ENCODE measurements at regions not wholly inside any gene's neighbourhood (a gene's known extent, or its start where the extent isn't known, plus 50 kb on each side); places are given as distances from the start of the nearest gene placed in this dataset.

DNA sequence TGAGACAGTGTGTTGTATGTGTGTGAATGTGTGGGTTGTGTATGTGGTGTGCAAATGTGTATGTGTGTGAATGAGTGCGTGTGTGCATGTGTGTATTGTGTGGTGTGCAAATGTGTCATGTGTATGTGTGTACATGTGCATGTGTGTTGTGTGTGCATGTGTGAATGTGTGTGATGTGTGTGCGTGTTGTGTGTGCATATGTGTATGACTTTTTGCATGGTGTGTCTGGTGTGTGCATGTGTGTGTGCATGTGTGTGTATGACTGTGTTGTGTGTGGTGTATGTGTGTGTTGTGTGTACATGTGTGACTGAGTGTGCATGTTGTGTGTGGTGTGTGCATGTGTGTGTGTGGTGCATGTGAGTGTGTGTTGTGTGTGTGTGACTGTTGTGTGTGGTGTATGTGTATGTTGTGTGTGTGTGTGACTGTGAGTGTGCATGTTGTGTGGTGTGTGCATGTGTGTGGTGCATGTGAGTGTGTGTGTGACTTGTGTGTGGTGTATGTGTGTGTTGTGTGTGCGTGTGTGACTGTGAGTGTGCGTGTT is 268.3 kb downstream of the DCDC2C start:
- DNase-seq = no peak
- Mint-ChIP-seq H3K27me3 (ENCODE audit: unreplicated experiment) (peaks cover 5% of the 10 kb centered on the region), H3K4me3 (ENCODE audit: unreplicated experiment) (no peak overlapping the region), H3K4me1 (ENCODE audit: low read depth, unreplicated experiment) (peaks cover under 1% of the 10 kb centered on the region), H3K36me3 (ENCODE audit: unreplicated experiment) (no peaks in the 10 kb centered on the region), H3K27ac (ENCODE audit: unreplicated experiment) (no peak overlapping the region), H3K9me3 (ENCODE audit: unreplicated experiment) (peaks cover 1% of the 10 kb centered on the region)
- TF ChIP-seq, protein P1, sequence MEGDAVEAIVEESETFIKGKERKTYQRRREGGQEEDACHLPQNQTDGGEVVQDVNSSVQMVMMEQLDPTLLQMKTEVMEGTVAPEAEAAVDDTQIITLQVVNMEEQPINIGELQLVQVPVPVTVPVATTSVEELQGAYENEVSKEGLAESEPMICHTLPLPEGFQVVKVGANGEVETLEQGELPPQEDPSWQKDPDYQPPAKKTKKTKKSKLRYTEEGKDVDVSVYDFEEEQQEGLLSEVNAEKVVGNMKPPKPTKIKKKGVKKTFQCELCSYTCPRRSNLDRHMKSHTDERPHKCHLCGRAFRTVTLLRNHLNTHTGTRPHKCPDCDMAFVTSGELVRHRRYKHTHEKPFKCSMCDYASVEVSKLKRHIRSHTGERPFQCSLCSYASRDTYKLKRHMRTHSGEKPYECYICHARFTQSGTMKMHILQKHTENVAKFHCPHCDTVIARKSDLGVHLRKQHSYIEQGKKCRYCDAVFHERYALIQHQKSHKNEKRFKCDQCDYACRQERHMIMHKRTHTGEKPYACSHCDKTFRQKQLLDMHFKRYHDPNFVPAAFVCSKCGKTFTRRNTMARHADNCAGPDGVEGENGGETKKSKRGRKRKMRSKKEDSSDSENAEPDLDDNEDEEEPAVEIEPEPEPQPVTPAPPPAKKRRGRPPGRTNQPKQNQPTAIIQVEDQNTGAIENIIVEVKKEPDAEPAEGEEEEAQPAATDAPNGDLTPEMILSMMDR (IDR thresholded peaks at IDR 0.05; ENCODE audit: partially characterized antibody, unreplicated experiment) = no peak

DNA sequence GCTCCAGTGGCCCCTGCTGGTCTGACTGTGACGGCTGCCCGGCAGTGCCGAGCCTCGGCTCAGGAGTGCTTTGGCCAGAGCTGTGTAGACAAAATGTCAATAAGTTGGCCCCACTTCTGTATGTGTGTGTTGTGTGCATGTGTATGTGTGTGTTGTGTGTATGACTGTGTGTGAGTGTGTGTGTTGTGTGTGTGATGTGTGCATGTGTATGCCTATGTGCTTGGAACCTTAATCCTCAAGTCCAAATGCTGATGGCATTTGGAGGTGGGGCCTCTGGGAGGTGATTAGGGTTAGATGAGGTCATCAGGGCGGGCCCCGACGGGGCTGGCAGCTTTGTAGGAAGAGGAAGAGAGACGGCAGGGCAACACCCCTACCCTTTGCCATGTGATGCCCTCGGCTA is 269.0 kb downstream of the DCDC2C start:
- Mint-ChIP-seq H3K9me3 (ENCODE audit: unreplicated experiment) (peaks cover 1% of the 10 kb centered on the region), H3K27ac (ENCODE audit: unreplicated experiment) (no peak overlapping the region), H3K4me1 (ENCODE audit: low read depth, unreplicated experiment) (no peaks in the 10 kb centered on the region), H3K4me3 (ENCODE audit: unreplicated experiment) (no peak overlapping the region), H3K27me3 (ENCODE audit: unreplicated experiment) (peaks cover 5% of the 10 kb centered on the region), H3K36me3 (ENCODE audit: unreplicated experiment) (no peaks in the 10 kb centered on the region)
- no peak for DNase-seq
- TF ChIP-seq, protein P1 (IDR thresholded peaks at IDR 0.05; ENCODE audit: partially characterized antibody, unreplicated experiment) = no peak

DNA sequence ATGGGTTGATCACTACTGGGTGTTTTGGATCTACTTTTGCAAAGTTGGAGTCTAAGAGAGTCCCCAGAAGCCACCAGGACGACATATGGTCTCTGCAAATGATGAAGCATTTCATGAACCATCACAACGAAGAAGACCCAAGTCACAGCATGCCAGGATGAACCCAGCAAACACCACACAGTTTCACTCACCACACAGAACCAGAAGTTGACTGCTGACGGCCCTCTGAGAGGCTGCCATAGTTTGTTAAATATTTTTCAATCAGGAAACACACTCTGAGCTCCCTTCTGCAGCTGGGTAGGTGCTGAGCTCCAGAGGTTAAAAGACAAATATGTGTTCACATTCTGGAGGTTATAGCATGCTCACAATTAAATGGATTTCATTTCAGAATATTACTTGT is 271.4 kb downstream of the DCDC2C start:
- H3K4me3 Mint-ChIP-seq (ENCODE audit: unreplicated experiment) = no peak overlapping the region
- H3K4me1 Mint-ChIP-seq (ENCODE audit: low read depth, unreplicated experiment) = no peaks in the 10 kb centered on the region
- peaks cover 1% of the 10 kb centered on the region for H3K9me3 Mint-ChIP-seq (ENCODE audit: unreplicated experiment)
- peaks cover 4% of the 10 kb centered on the region for H3K36me3 Mint-ChIP-seq (ENCODE audit: unreplicated experiment)
- no peak overlapping the region for H3K27ac Mint-ChIP-seq (ENCODE audit: unreplicated experiment)
- TF ChIP-seq, protein P1 (IDR thresholded peaks at IDR 0.05; ENCODE audit: partially characterized antibody, unreplicated experiment) = no peak
- peaks cover 5% of the 10 kb centered on the region for H3K27me3 Mint-ChIP-seq (ENCODE audit: unreplicated experiment)
- DNase-seq = no peak

DNA sequence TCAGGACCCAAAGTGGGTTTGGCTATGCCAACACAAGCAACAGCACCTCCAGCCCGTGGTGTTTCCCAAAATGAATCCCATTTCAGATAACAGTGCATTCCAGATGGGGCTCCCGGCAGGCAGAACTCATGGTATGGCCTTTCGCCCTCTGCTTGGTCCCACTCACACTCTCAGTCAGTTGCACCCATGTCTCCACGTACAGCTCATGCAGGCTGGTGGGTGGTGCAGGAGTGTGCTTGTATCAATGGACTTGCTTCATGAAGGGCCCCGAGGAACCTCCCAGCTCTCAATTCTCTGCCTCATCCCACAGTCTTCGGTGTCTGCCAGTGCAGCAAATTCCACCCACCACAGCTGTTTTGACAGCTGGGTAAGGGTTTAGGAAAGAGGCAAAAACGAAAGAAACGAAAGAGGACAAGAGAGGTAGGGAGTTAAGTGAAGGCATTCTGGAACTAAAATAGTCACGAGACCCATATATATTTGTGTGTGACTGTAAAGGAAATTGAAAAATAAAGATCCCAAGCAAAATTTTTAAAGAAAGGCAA is 278.1 kb downstream of the DCDC2C start:
- TF ChIP-seq, protein P1 (IDR thresholded peaks at IDR 0.05; ENCODE audit: partially characterized antibody, unreplicated experiment) = no peak
- no peak for DNase-seq
- H3K9me3 Mint-ChIP-seq (ENCODE audit: unreplicated experiment) = no peaks in the 10 kb centered on the region
- no peak overlapping the region for H3K27ac Mint-ChIP-seq (ENCODE audit: unreplicated experiment)
- H3K4me3 Mint-ChIP-seq (ENCODE audit: unreplicated experiment) = no peak overlapping the region
- peaks cover 9% of the 10 kb centered on the region for H3K36me3 Mint-ChIP-seq (ENCODE audit: unreplicated experiment)
- H3K27me3 Mint-ChIP-seq (ENCODE audit: unreplicated experiment) = no peaks in the 10 kb centered on the region
- no peaks in the 10 kb centered on the region for H3K4me1 Mint-ChIP-seq (ENCODE audit: low read depth, unreplicated experiment)

DNA sequence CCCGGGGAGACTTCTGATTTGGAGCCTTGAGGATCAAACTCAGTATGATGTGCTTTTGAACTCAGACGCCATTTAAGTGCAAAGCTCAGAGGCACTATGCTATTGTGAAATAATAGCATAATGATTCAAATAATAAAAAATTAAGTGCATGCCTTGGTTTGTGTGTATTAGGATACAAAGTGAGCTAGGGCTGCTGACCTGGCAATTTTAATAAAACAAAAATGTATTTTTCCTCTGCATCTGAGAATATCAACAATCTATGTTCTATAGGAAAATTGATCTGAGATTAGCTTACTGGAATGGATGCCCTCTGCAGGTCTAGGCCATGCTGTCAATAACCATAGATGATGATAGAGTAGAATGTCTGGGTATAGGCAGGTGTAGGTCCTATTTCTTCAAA is 278.8 kb downstream of the DCDC2C start:
- Mint-ChIP-seq H3K4me1 (ENCODE audit: low read depth, unreplicated experiment) (no peaks in the 10 kb centered on the region), H3K27ac (ENCODE audit: unreplicated experiment) (no peak overlapping the region), H3K9me3 (ENCODE audit: unreplicated experiment) (no peaks in the 10 kb centered on the region), H3K27me3 (ENCODE audit: unreplicated experiment) (no peaks in the 10 kb centered on the region), H3K36me3 (ENCODE audit: unreplicated experiment) (peaks cover 9% of the 10 kb centered on the region), H3K4me3 (ENCODE audit: unreplicated experiment) (no peak overlapping the region)
- TF ChIP-seq, protein P1 (IDR thresholded peaks at IDR 0.05; ENCODE audit: partially characterized antibody, unreplicated experiment) = no peak
- no peak for DNase-seq
